Kidney epithelial cell (primary cell): ENCODE measurements at regions not wholly inside any gene's neighbourhood (a gene's known extent, or its start where the extent isn't known, plus 50 kb on each side); places are given as distances from the start of the nearest gene placed in this dataset.

Experiments
- DNase-seq: peaks from one replicate; pipeline ENCODE4 v3.0.0-alpha.2; 2010; ENCODE audit warnings: low read depth
- H3K27me3 ChIP-seq: 2 replicates; pipeline ENCODE4 v1.6.0; 2011; ENCODE audit warnings: low read length; ENCODE audit not compliant: control insufficient read depth, insufficient read depth
- H3K36me3 ChIP-seq: 2 replicates; pipeline ENCODE4 v1.5.1; 2011; ENCODE audit warnings: low read length; ENCODE audit not compliant: control insufficient read depth, insufficient read depth
- H3K4me3 ChIP-seq: 2 replicates; pipeline ENCODE4 v1.5.1; 2011; ENCODE audit warnings: low read depth, mild to moderate bottlenecking, control low read depth, low read length
- TF ChIP-seq, protein P1 (sequence below): IDR thresholded peaks from 2 replicates; pipeline ENCODE4 v1.5.1; 2011; ENCODE audit warnings: mild to moderate bottlenecking, moderate library complexity, low read length, control low read depth, inconsistent platforms; ENCODE audit not compliant: insufficient read depth, poor library complexity, severe bottlenecking

- Histone ChIP-seq H3K36me3 (no peaks in the 10 kb centered on the region), H3K27me3 (no peaks in the 10 kb centered on the region)
- TF ChIP-seq, protein P1, sequence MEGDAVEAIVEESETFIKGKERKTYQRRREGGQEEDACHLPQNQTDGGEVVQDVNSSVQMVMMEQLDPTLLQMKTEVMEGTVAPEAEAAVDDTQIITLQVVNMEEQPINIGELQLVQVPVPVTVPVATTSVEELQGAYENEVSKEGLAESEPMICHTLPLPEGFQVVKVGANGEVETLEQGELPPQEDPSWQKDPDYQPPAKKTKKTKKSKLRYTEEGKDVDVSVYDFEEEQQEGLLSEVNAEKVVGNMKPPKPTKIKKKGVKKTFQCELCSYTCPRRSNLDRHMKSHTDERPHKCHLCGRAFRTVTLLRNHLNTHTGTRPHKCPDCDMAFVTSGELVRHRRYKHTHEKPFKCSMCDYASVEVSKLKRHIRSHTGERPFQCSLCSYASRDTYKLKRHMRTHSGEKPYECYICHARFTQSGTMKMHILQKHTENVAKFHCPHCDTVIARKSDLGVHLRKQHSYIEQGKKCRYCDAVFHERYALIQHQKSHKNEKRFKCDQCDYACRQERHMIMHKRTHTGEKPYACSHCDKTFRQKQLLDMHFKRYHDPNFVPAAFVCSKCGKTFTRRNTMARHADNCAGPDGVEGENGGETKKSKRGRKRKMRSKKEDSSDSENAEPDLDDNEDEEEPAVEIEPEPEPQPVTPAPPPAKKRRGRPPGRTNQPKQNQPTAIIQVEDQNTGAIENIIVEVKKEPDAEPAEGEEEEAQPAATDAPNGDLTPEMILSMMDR: no peak
Observed at GRCh38 chr13:38590230-38590629, 96.6 kb upstream of the FREM2 start.

GRCh38 chr13:38590796-38591507, 95.9 kb upstream of the FREM2 start:
- Histone ChIP-seq H3K4me3 (no peak overlapping the region), H3K36me3 (no peaks in the 10 kb centered on the region), H3K27me3 (no peaks in the 10 kb centered on the region)
- TF ChIP-seq, protein P1: no peak
- DNase-seq: no peak

More at GRCh38 chr13:38590230-38590629, 96.6 kb upstream of the FREM2 start:
- no peak overlapping the region for H3K4me3 ChIP-seq
- DNase-seq: no peak

GRCh38 chr13:38602266-38602665, 84.6 kb upstream of the FREM2 start:
- TF ChIP-seq, protein P1: no peak

DNA sequence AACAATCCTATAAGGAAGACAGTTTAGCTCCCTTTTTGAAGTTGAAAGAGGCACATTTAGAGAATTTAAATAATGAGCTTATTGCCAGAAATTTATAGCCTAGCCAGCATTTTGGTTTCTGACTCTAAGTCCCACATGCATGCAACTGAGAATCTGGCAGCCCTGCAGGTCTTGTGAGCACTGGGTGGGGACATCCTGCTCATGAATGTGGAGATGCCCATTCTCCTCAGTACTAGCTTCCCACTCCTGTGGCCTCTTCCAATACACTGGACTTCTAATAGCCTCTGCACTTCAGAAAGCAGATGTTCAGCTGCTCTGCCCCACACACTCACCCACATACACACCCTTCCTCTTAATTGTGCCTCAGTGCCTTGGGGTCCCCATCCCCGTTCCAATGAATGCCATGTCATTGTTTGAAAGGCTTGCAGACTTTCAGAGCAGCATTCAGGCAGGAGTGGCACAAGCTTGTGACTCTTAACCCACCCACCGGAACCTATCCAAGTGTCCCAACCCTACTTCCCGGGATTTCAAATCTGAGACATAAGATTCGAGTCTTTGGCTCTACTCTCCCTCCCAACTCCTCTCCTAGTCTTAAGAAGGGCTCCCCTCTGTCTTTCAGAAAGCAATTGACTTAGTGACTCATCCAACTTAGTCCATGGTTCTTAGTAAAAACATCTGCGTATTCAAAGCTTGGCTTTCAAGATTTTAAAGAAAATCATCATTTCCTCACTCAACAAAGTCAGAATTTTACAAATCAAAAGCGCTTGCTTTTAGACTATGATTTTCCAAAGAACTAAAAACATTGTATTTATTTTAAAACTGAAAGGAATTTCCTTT, 80.0 kb upstream of the FREM2 start:
- TF ChIP-seq, protein P1: no peak
- Histone ChIP-seq H3K4me3 (no peak overlapping the region), H3K27me3 (no peaks in the 10 kb centered on the region), H3K36me3 (no peaks in the 10 kb centered on the region)
- DNase-seq: no peak

More at GRCh38 chr13:38602266-38602665, 84.6 kb upstream of the FREM2 start:
- Histone ChIP-seq H3K4me3 (no peak overlapping the region), H3K27me3 (no peaks in the 10 kb centered on the region), H3K36me3 (no peaks in the 10 kb centered on the region)
- DNase-seq: peak; percentile 28

DNA sequence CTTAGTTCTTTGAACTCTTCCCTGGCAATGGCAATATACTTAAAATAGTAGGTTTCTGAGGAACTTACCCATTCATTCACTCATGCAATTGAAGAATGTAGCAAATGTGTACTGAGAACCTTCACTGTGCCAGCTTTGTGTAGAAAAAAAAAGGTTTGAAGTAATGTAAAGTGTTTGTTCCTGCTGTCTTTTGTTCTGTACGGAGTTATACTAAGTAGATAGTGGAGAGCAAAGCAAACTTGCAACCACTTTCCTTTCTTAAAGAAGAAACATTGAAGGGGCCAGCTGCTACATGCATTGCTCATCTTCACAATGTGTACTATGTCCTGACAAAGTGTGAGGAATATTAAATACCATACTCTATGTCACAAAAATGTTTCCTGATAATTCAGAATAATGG, 68.9 kb upstream of the FREM2 start:
- DNase-seq: no peak
- no peak overlapping the region for H3K4me3 ChIP-seq
- H3K27me3 ChIP-seq: no peaks in the 10 kb centered on the region
- H3K36me3 ChIP-seq: no peaks in the 10 kb centered on the region
- TF ChIP-seq, protein P1: no peak
